C4-2B (cell line): ENCODE measurements at regions not wholly inside any gene's neighbourhood (a gene's known extent, or its start where the extent isn't known, plus 50 kb on each side); places are given as distances from the start of the nearest gene placed in this dataset.

ENCODE experiments used
- ZFX ChIP-seq: fragments of 450-650 bp; IDR thresholded peaks from 2 replicates; pipeline ENCODE4 v1.6.1; 2017
- TF ChIP-seq, protein P1 (sequence below): fragments of 450-650 bp; conservative IDR thresholded peaks from 2 replicates; pipeline ENCODE4 v1.5.1; 2017; ENCODE audit warnings: mild to moderate bottlenecking

DNA sequence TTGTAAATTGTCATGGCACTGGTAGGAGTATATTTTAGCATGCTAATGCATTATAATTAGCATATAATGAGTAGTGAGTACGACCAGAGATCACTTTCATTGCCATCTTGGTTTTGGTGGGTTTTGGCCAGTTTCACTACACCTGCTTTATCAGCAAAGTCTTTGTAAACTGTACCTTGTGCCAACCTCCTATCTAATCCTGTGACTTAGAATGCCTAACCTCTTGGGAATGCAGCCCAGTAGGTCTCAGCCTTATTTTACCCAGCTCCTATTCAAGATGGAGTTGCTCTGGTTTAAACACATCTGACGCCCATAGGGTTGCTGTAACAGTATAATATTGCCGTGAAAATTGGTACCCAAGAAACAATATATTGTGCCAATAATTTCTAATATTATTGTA, 159.4 kb downstream of the MAGEB5 start:
- TF ChIP-seq, protein P1, sequence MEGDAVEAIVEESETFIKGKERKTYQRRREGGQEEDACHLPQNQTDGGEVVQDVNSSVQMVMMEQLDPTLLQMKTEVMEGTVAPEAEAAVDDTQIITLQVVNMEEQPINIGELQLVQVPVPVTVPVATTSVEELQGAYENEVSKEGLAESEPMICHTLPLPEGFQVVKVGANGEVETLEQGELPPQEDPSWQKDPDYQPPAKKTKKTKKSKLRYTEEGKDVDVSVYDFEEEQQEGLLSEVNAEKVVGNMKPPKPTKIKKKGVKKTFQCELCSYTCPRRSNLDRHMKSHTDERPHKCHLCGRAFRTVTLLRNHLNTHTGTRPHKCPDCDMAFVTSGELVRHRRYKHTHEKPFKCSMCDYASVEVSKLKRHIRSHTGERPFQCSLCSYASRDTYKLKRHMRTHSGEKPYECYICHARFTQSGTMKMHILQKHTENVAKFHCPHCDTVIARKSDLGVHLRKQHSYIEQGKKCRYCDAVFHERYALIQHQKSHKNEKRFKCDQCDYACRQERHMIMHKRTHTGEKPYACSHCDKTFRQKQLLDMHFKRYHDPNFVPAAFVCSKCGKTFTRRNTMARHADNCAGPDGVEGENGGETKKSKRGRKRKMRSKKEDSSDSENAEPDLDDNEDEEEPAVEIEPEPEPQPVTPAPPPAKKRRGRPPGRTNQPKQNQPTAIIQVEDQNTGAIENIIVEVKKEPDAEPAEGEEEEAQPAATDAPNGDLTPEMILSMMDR: no peak
- TF ChIP-seq ZFX: no peak
